Mesendoderm (in vitro differentiated cells): ENCODE measurements at regions not wholly inside any gene's neighbourhood (a gene's known extent, or its start where the extent isn't known, plus 50 kb on each side); places are given as distances from the start of the nearest gene placed in this dataset.

Source experiments
- DNase-seq: peaks from one replicate; pipeline ENCODE4 v3.0.0; 2013
- H2AK5ac ChIP-seq: 2 replicates; pipeline ENCODE4 v1.6.1; 2013; ENCODE audit warnings: low read length, inconsistent platforms
- H2BK120ac ChIP-seq: 2 replicates; pipeline ENCODE4 v1.6.1; 2013; ENCODE audit warnings: low read depth, mild to moderate bottlenecking, low read length, moderate library complexity, mixed read lengths
- H2BK15ac ChIP-seq: replicated peaks from 2 replicates; pipeline ENCODE4 v1.6.1; 2013; ENCODE audit warnings: low read depth, mild to moderate bottlenecking, moderate library complexity
- H2BK5ac ChIP-seq: 2 replicates; pipeline ENCODE4 v1.6.1; 2013; ENCODE audit warnings: low read length, inconsistent platforms
- H3K18ac ChIP-seq: 2 replicates; pipeline ENCODE4 v1.6.1; 2013; ENCODE audit warnings: mild to moderate bottlenecking, low read length, mixed read lengths
- H3K23ac ChIP-seq: one replicate; pipeline ENCODE4 v1.6.1; 2013; ENCODE audit warnings: low read length
- H3K27ac ChIP-seq: 2 replicates; pipeline ENCODE4 v1.5.1; 2013; ENCODE audit warnings: low read depth, mild to moderate bottlenecking, inconsistent platforms, low read length, moderate library complexity
- H3K27me3 ChIP-seq: 2 replicates; pipeline ENCODE4 v1.6.1; 2013; ENCODE audit warnings: low read length, control low read depth, mild to moderate bottlenecking, inconsistent platforms; ENCODE audit not compliant: insufficient read depth, poor library complexity
- H3K36me3 ChIP-seq: 2 replicates; pipeline ENCODE4 v1.6.1; 2013; ENCODE audit warnings: low read length, inconsistent platforms; ENCODE audit not compliant: control insufficient read depth, insufficient read depth
- H3K4ac ChIP-seq: one replicate; pipeline ENCODE4 v1.6.1; 2013; ENCODE audit warnings: low read depth, mild to moderate bottlenecking, low read length, moderate library complexity
- H3K4me1 ChIP-seq: 2 replicates; pipeline ENCODE4 v1.6.1; 2013; ENCODE audit warnings: low read depth, low read length, inconsistent platforms; ENCODE audit not compliant: control insufficient read depth
- H3K4me2 ChIP-seq: 2 replicates; pipeline ENCODE4 v1.6.1; 2013; ENCODE audit warnings: low read length
- H3K4me3 ChIP-seq: 2 replicates; pipeline ENCODE4 v1.5.1; 2013; ENCODE audit warnings: mild to moderate bottlenecking, low read length
- H3K56ac ChIP-seq: one replicate; pipeline ENCODE4 v1.6.1; 2013; ENCODE audit warnings: low read length
- H3K79me1 ChIP-seq: 2 replicates; pipeline ENCODE4 v1.6.1; 2013; ENCODE audit warnings: low read length, inconsistent platforms
- H3K79me2 ChIP-seq: 2 replicates; pipeline ENCODE4 v1.6.1; 2013; ENCODE audit warnings: mild to moderate bottlenecking, low read length; ENCODE audit not compliant: control insufficient read depth, insufficient read depth
- H3K9ac ChIP-seq: 2 replicates; pipeline ENCODE4 v1.6.1; 2013; ENCODE audit warnings: low read length, inconsistent platforms
- H4K5ac ChIP-seq: one replicate; pipeline ENCODE4 v1.6.1; 2013; ENCODE audit warnings: low read length
- H4K8ac ChIP-seq: one replicate; pipeline ENCODE4 v1.6.1; 2013; ENCODE audit warnings: low read depth, mild to moderate bottlenecking, control low read depth, low read length, moderate library complexity
- WGBS: extraction: QIAGEN DNeasy Blood & Tissue Kit; methylation state at CpG from one replicate; pipeline ENCODE4 v1.1.7; 2013; ENCODE audit warnings: low lambda C conversion rate, missing lambda C conversion rate; ENCODE audit not compliant: insufficient coverage; ENCODE audit errors: extremely low coverage; 5-methylcytosine and 5-hydroxymethylcytosine counted together

GRCh38 chr9:88326936-88327335 lies 61.3 kb upstream of the SPIN1 start:
- no peak for DNase-seq

GRCh38 chr9:88326015-88326414 lies 62.2 kb upstream of the SPIN1 start:
- Histone ChIP-seq H3K27ac (no peak overlapping the region), H3K4me2 (no peak overlapping the region), H3K79me1 (no peaks in the 10 kb centered on the region), H3K27me3 (no peaks in the 10 kb centered on the region), H2BK15ac (no peak overlapping the region), H3K18ac (no peak overlapping the region), H3K23ac (no peak overlapping the region), H3K4me1 (no peaks in the 10 kb centered on the region), H3K9ac (no peak overlapping the region), H4K5ac (no peak overlapping the region), H4K8ac (no peak overlapping the region), H3K4ac (no peak overlapping the region), H3K36me3 (no peaks in the 10 kb centered on the region), H3K4me3 (no peak overlapping the region), H2BK5ac (no peak overlapping the region), H2AK5ac (no peak overlapping the region), H3K79me2 (no peaks in the 10 kb centered on the region), H3K56ac (no peak overlapping the region), H2BK120ac (no peak overlapping the region)
- no CpG with 5 or more reads among the region's 9 CpGs for WGBS
- no peak for DNase-seq

More at GRCh38 chr9:88326936-88327335, 61.3 kb upstream of the SPIN1 start:
- no peak overlapping the region for H4K5ac ChIP-seq
- H3K4me3 ChIP-seq = no peak overlapping the region
- H4K8ac ChIP-seq = no peak overlapping the region
- no peaks in the 10 kb centered on the region for H3K36me3 ChIP-seq
- H3K23ac ChIP-seq = no peak overlapping the region
- H2AK5ac ChIP-seq = no peak overlapping the region
- no peak overlapping the region for H3K4me2 ChIP-seq
- no peak overlapping the region for H3K4ac ChIP-seq
- H3K4me1 ChIP-seq = no peaks in the 10 kb centered on the region
- no CpG with 5 or more reads among the region's 2 CpGs for WGBS
- no peak overlapping the region for H2BK5ac ChIP-seq
- H3K27ac ChIP-seq = no peak overlapping the region
- H3K79me1 ChIP-seq = no peaks in the 10 kb centered on the region
- H2BK120ac ChIP-seq = no peak overlapping the region
- no peaks in the 10 kb centered on the region for H3K79me2 ChIP-seq
- H3K56ac ChIP-seq = no peak overlapping the region
- no peak overlapping the region for H3K9ac ChIP-seq
- no peak overlapping the region for H3K18ac ChIP-seq
- H2BK15ac ChIP-seq = no peak overlapping the region
- H3K27me3 ChIP-seq = no peaks in the 10 kb centered on the region

DNA sequence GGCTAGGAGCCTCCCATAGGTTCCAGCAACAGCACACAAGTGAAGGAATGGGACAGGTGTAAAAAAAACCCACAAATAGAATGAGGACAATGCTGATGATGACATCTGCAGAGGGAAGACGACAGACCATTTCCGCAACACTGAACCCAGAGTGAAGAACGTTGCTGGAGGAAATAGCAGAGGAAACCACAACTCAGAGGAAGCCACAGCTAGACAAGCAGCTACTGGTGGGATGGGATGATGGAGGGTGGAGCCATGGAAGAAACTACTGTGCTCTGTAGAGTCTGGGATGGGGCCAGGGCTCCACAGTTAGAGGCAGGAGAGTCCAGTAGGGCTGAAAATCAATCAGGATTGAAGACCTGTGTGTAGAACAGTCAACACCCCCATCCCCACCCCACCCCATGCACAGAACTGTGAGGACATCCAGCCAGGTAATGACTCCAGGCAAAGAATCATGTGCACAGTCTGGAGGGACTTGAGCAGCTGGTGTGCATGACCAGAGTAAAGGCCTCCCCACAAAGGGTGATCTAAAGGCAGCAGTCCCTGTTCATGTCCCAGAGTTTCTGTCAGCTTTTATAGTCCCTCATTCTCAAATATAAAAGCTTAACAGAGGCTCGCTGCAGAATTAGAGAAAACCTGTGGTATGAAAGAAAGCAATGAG lies 65.2 kb upstream of the SPIN1 start:
- Histone ChIP-seq H4K5ac (no peak overlapping the region), H3K56ac (no peak overlapping the region), H2BK5ac (no peak overlapping the region), H2BK15ac (no peak overlapping the region), H3K18ac (no peak overlapping the region), H3K79me1 (no peaks in the 10 kb centered on the region), H3K9ac (no peak overlapping the region), H3K4me3 (no peak overlapping the region), H3K23ac (no peak overlapping the region), H3K27ac (no peak overlapping the region), H3K36me3 (no peaks in the 10 kb centered on the region), H3K79me2 (no peaks in the 10 kb centered on the region), H3K27me3 (no peaks in the 10 kb centered on the region), H2BK120ac (no peak overlapping the region), H3K4ac (no peak overlapping the region), H3K4me2 (no peak overlapping the region), H4K8ac (no peak overlapping the region), H2AK5ac (no peak overlapping the region), H3K4me1 (no peaks in the 10 kb centered on the region)
- DNase-seq = no peak
- no CpG with 5 or more reads among the region's 4 CpGs for WGBS

DNA sequence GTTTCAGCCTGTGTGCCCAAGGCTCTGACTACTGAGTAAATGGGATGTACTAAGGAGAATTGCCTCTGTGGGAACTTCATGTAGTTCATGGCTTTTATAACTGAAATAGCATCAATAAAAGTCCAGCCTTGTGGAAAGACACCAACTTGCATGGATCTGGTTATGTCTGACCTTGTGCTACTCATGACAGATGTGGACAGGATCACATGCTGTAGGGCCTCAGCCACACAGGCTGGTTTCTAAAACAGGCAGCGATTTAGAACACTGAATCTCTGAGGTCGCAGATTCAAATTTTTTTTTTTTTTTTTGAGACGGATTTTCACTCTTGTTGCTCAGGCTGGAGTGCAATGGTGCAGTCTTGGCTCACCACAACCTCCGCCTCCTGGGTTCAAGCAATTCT lies 66.5 kb upstream of the SPIN1 start:
- H3K4me1 ChIP-seq = no peaks in the 10 kb centered on the region

GRCh38 chr9:88320748-88321415 lies 67.4 kb upstream of the SPIN1 start:
- no peak overlapping the region for H3K4me2 ChIP-seq
- no peak overlapping the region for H3K4ac ChIP-seq
- H3K9ac ChIP-seq = no peak overlapping the region
- no peak overlapping the region for H2BK5ac ChIP-seq
- WGBS = no CpG with 5 or more reads among the region's 11 CpGs
- no peak overlapping the region for H2BK120ac ChIP-seq
- no peaks in the 10 kb centered on the region for H3K79me2 ChIP-seq
- no peaks in the 10 kb centered on the region for H3K4me1 ChIP-seq
- H3K27me3 ChIP-seq = no peaks in the 10 kb centered on the region
- no peak overlapping the region for H4K8ac ChIP-seq
- H3K4me3 ChIP-seq = no peak overlapping the region
- H3K18ac ChIP-seq = no peak overlapping the region
- no peak overlapping the region for H4K5ac ChIP-seq
- no peak overlapping the region for H3K56ac ChIP-seq
- H2AK5ac ChIP-seq = no peak overlapping the region
- no peak overlapping the region for H3K23ac ChIP-seq
- H3K36me3 ChIP-seq = no peaks in the 10 kb centered on the region
- H2BK15ac ChIP-seq = no peak overlapping the region
- H3K79me1 ChIP-seq = no peaks in the 10 kb centered on the region
- H3K27ac ChIP-seq = no peak overlapping the region
- no peak for DNase-seq

More for the DNA sequence above, 66.5 kb upstream of the SPIN1 start:
- no peak for DNase-seq
- no peak overlapping the region for H3K23ac ChIP-seq
- H3K4ac ChIP-seq = no peak overlapping the region
- no peak overlapping the region for H3K4me2 ChIP-seq
- H3K36me3 ChIP-seq = no peaks in the 10 kb centered on the region
- H3K56ac ChIP-seq = no peak overlapping the region
- H3K4me3 ChIP-seq = no peak overlapping the region
- WGBS = no CpG with 5 or more reads among the region's 4 CpGs
- H3K79me2 ChIP-seq = no peaks in the 10 kb centered on the region
- H3K79me1 ChIP-seq = no peaks in the 10 kb centered on the region
- no peak overlapping the region for H2AK5ac ChIP-seq
- no peak overlapping the region for H3K18ac ChIP-seq
- H3K27ac ChIP-seq = no peak overlapping the region
- H4K5ac ChIP-seq = no peak overlapping the region
- H3K9ac ChIP-seq = no peak overlapping the region
- H3K27me3 ChIP-seq = no peaks in the 10 kb centered on the region
- H2BK120ac ChIP-seq = no peak overlapping the region
- H2BK5ac ChIP-seq = no peak overlapping the region
- no peak overlapping the region for H4K8ac ChIP-seq
- no peak overlapping the region for H2BK15ac ChIP-seq
